Kidney (tissue), 13 donors: ENCODE measurements at regions not wholly inside any gene's neighbourhood (a gene's known extent, or its start where the extent isn't known, plus 50 kb on each side); places are given as distances from the start of the nearest gene placed in this dataset.

Experiments used
- DNase-seq, 5 donors: peaks; one replicate each; pipeline ENCODE4 v3.0.0-alpha.2; 2013 to 2020
- FAIRE-seq: peaks from 2 replicates; lab custom pipeline; 2012; peaks lifted over from hg19 to GRCh38; lab: Jason Lieb, UNC
- H3K27ac ChIP-seq, 2 donors: one replicate each; pipeline ENCODE4 v1.7.0; 2013; ENCODE audit warnings: low read depth in 2 of 2, low read length in 2 of 2, inconsistent platforms in 1 of 2
- H3K27me3 ChIP-seq: one replicate; pipeline ENCODE4 v1.7.1; 2013; ENCODE audit warnings: low read length, inconsistent platforms; ENCODE audit not compliant: control insufficient read depth, insufficient read depth
- H3K36me3 ChIP-seq, 3 donors: one replicate each; pipeline versions ENCODE4 v1.7.0 to v1.7.1; 2013; ENCODE audit warnings: low read length in 3 of 3, control low read depth in 1 of 3, inconsistent platforms in 1 of 3; ENCODE audit not compliant: insufficient read depth in 3 of 3, control insufficient read depth in 2 of 3
- H3K4me1 ChIP-seq, 3 donors: one replicate each; pipeline versions ENCODE4 v1.7.0 to v1.7.1; 2013; ENCODE audit warnings: low read length in 3 of 3, inconsistent platforms in 1 of 3, low read depth in 1 of 3; ENCODE audit not compliant: control insufficient read depth in 2 of 3, insufficient read depth in 2 of 3
- H3K4me3 ChIP-seq, 3 donors: one replicate each; pipeline versions ENCODE4 v1.7.0 to v1.8.1; 2013; ENCODE audit warnings: low read length in 3 of 3, control low read depth in 1 of 3, inconsistent platforms in 1 of 3
- H3K9ac ChIP-seq, 3 donors: one replicate each; pipeline versions ENCODE4 v1.7.0 to v1.7.1; 2013; ENCODE audit warnings: low read length in 3 of 3, control low read depth in 1 of 3, inconsistent platforms in 1 of 3
- H3K9me3 ChIP-seq, 3 donors: one replicate each; pipeline versions ENCODE4 v1.7.0 to v1.7.1; 2013; ENCODE audit warnings: low read length in 3 of 3, control low read depth in 1 of 3, inconsistent platforms in 1 of 3; ENCODE audit not compliant: control insufficient read depth in 2 of 3, insufficient read depth in 1 of 3
- intact Hi-C: fragments of 100-400 bp; cut with DNase I; formaldehyde crosslinking; loops from one replicate; pipeline ENCODE4 v1.11.1; 2022
- TF ChIP-seq, protein P1 (sequence below): IDR thresholded peaks from 3 replicates; pipeline ENCODE4 v1.5.1; 2012; ENCODE audit warnings: mild to moderate bottlenecking, moderate library complexity, borderline replicate concordance; ENCODE audit not compliant: insufficient read depth; ENCODE audit errors: extremely low read depth
- donor health status: control.
- donor health status: control.
- donor health status: control.
- donor health status: control.
- donor health status: control.
- donor health status: DM: yes; HTN: yes; CAD: no.
- donor health status: Normal renal cell carcinoma (clear cell type).

DNA sequence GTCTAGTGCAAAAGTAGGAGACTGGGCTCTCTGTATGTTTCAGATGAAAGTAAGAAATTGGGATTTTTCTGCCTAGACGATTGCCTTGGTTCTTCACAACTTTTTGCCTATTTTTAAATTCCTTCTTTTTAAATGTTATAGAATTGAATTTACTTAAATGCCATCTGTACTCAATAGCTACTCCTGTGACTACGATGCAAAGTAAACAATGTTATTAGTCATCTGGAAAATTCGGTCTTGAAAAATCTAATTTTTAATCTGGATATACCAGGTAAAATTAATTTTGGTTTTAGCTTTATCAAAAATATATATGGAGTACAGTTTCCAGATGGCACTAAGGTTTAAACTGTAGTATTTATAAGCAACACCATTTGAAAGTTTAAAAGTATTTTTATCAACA, 472.2 kb downstream of the UTRN start:
- intact Hi-C loops, result no loop called here
- DNase-seq, result no peak
- H3K27ac ChIP-seq, result no peak overlapping the region
- TF ChIP-seq, protein P1, sequence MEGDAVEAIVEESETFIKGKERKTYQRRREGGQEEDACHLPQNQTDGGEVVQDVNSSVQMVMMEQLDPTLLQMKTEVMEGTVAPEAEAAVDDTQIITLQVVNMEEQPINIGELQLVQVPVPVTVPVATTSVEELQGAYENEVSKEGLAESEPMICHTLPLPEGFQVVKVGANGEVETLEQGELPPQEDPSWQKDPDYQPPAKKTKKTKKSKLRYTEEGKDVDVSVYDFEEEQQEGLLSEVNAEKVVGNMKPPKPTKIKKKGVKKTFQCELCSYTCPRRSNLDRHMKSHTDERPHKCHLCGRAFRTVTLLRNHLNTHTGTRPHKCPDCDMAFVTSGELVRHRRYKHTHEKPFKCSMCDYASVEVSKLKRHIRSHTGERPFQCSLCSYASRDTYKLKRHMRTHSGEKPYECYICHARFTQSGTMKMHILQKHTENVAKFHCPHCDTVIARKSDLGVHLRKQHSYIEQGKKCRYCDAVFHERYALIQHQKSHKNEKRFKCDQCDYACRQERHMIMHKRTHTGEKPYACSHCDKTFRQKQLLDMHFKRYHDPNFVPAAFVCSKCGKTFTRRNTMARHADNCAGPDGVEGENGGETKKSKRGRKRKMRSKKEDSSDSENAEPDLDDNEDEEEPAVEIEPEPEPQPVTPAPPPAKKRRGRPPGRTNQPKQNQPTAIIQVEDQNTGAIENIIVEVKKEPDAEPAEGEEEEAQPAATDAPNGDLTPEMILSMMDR, result no peak
- H3K4me3 ChIP-seq, result no peak overlapping the region
- H3K4me1 ChIP-seq, result no peaks in the 10 kb centered on the region
- no peaks in the 10 kb centered on the region for H3K27me3 ChIP-seq
- no peak overlapping the region for H3K9ac ChIP-seq
- FAIRE-seq, result no peak
- H3K9me3 ChIP-seq, result no peaks in the 10 kb centered on the region
- peaks cover 0 to 3% (median under 1%) of the 10 kb centered on the region in 3 donors for H3K36me3 ChIP-seq

DNA sequence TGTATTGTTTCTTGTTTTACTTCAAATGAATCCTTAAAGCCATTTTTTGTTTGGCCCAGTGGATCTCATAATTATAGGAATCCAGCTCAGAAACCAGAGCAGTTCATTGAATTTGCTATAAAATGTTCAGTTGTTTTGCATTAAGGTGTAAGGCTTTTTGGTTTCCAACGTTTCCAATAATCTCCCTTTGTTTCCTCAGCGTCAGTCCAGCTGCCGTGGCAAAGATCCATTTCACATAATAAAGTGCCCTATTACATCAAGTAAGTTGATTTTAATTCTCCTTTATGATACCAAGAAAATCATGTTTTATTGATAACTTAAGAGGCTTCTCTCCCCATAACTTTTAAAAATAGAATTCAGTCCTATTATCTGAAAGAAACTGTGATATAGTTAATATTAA, 472.6 kb downstream of the UTRN start:
- Histone ChIP-seq H3K27me3 (no peaks in the 10 kb centered on the region), H3K9me3 (no peaks in the 10 kb centered on the region), H3K4me3 (no peak overlapping the region), H3K27ac (no peak overlapping the region), H3K36me3 (peaks cover 0 to 3% (median 2%) of the 10 kb centered on the region in 3 donors), H3K9ac (no peak overlapping the region), H3K4me1 (no peaks in the 10 kb centered on the region)
- FAIRE-seq (no peak), DNase-seq (no peak)
- intact Hi-C loops, result no loop called here
- TF ChIP-seq, protein P1, result no peak

DNA sequence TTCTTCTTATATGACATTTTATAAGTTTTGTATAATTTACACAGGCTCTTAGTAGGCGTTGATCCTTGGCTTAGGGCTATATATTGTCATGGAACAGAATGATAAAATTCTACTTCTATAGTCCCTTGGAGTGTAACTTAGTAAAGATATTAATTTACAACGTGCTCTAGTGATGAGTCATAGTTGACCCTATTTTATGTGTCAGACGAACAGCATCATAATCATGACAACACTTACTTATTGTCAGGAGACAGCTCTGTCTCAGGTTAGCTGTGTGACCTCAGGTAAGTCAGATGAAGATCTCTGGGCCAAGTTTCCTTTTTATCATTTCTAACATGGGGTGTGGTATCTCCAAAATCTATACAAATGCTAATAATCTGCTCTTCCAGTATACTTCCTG, 473.5 kb downstream of the UTRN start:
- TF ChIP-seq, protein P1, result no peak
- no peak overlapping the region for H3K27ac ChIP-seq
- intact Hi-C loops, result no loop called here
- DNase-seq, result no peak
- no peak overlapping the region for H3K4me3 ChIP-seq
- no peaks in the 10 kb centered on the region for H3K4me1 ChIP-seq
- H3K9me3 ChIP-seq, result no peaks in the 10 kb centered on the region
- H3K36me3 ChIP-seq, result peaks cover 0 to 3% (median 2%) of the 10 kb centered on the region in 3 donors
- H3K27me3 ChIP-seq, result no peaks in the 10 kb centered on the region
- FAIRE-seq, result no peak
- no peak overlapping the region for H3K9ac ChIP-seq

DNA sequence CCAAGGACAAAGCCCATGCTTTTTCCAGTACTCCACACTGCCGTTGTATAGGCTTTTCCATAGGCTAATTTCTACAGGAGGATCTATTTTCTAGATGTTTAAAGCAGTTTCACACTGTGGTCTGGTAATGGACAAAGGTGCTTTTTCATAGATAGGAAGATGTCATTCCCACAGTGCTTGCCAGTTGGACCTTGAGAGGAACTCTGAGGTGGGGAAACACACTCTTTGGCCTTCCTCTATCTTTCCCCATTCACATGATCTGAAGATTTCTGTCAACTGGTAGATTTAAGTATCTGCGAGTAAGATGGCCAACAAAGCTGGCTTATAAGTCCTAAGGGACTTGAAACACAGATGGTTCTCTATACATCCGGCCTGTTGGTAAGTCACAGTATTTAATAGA, 477.3 kb downstream of the UTRN start:
- Histone ChIP-seq H3K4me1 (no peaks in the 10 kb centered on the region), H3K36me3 (peaks cover 0 to 2% (median 0%) of the 10 kb centered on the region in 3 donors), H3K9ac (no peak overlapping the region), H3K27ac (no peak overlapping the region), H3K4me3 (no peak overlapping the region), H3K9me3 (no peaks in the 10 kb centered on the region), H3K27me3 (no peaks in the 10 kb centered on the region)
- intact Hi-C loops, result no loop called here
- no peak for FAIRE-seq
- no peak for DNase-seq
- TF ChIP-seq, protein P1, result no peak
